Superior temporal gyrus (tissue), 1 donor: ENCODE measurements at regions not wholly inside any gene's neighbourhood (a gene's known extent, or its start where the extent isn't known, plus 50 kb on each side); places are given as distances from the start of the nearest gene placed in this dataset.

Experiments used
- DNase-seq: peaks from one replicate; pipeline ENCODE4 v3.0.0-alpha.2; 2016; ENCODE audit errors: extremely low spot score

DNA sequence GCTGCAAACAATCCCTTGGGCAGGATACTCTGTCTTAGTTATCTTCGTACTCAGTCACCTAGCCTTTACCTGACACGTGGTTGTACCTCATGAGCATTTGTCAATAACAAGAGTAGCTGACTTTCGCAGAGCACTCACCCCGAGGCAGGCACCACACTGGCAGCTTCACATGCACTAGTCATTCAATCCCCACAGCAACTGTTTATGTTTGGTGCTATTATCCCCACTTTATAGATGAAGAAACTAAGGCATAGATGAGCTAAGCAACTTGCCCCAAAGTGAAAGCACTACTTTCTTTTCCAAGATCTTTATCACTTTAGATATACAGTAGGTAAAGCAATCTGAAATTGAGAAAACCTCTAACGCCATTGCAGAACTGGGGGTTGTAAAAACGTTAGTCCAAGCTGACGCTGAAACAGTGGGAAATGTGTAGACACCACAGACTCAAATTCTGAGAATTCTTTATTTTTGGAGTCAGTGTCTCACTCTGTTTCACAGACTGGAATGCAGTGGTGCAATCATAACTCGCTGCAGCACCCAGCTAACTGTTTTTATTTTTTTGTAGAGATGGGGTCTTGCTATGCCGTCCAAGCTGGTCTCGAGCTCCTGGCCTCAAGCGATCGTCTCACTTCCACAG lies 446.0 kb downstream of the FOXO1 start:
- no peak for DNase-seq

DNA sequence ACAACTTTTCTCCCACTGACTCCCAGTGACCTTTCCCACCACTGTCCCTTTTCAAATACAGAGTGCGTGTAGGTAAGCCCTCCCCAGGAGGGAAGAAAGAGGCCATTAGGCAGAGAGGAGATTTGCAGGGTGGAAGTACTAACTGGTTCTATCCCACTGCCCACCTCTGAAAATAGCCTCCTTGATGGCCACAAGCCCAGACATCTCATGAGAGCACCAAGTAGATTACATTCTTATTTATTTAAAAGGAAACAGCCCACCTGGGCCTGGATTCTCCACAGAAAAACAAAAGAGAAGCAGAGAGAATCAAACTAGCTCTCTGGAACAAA lies 445.3 kb downstream of the FOXO1 start:
- no peak for DNase-seq

DNA sequence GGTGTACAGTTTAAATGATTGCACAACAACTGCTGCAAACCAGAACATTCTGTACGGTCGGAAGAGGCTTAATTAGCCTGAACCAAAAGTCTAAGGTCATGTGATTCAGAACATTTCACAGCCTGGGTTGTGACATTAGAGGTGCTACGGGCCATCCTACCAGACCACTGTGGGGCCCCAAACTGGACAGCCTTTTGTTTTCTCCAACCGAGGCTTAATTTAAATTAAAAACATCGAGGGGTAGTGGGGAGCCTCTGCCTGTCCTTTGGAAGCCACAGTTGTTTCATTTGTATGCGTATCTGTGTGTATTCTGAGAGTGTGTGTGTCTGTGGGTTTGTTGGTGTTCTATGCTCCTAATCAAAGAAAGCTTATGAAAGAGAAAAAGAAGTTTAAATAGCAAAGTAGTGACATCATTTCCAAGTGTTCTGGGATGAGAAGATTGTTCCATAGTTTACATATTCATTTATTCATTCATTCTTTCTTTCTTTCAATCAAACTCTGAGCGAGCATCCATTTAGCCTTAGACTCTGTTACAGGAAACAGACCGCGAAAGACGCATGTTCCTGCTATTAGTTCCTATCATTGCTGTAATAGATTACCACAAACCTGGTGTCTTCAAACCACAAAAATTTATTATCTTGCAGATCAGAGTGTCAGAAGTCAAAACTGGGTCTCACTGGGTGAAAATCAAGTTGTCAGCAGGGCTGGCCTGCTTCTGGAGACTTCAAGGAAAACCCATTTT lies 444.8 kb downstream of the FOXO1 start:
- no peak for DNase-seq

DNA sequence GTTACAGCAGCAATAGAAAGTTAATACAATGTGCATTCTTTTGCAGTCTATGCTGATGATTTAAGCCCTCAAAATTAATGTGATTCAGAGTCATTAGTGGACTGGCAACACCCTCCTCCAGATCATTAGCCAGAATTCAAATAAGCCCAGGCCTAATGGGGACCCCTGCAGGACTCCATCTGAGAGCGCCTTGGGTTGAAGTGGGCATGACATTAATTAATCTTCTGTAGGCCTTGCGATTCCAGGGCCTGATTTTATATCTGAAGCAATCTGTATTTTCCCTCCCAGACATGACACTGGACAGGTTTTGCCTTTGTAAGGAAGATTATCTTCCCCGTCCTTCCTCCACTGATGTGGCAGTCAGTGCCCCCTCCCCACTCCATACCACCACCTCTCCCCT lies 442.9 kb downstream of the FOXO1 start:
- DNase-seq = no peak

DNA sequence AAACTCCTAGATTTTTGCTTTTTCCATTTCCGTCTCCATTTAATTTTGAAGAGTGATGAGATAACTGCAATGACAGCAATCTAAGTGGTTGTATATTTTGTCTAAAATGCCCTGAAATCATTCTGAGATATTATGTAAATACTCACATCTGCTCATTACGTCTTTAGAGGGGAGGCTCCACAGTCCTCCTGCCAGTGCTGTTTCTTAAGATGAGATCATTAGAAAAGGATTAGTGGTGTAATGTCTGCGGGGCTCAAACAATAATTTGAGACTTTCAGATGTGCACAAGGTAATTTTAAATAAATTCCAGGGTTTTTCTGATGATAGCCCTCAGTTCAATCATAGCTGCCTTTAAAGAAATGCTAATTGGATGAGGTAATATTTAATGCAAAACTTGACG lies 437.9 kb downstream of the FOXO1 start:
- DNase-seq = no peak

DNA sequence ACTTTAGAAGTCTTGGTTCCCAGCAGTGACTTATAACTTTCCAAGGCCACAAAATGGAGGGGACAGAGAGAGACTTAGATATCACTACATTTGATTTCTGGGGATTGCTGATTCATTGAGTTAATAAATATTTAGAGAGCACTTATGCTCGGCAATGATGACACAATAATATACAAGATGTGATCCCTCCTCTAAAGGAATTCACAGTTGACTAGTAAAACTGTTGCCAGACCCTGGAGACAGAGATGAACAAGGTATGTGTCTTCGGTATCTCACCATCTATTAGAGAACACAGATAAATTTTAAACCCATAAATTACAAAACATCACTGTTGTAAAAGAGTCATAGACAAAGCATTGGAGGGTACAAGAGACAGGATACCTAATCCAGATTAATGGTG lies 437.5 kb downstream of the FOXO1 start:
- no peak for DNase-seq

DNA sequence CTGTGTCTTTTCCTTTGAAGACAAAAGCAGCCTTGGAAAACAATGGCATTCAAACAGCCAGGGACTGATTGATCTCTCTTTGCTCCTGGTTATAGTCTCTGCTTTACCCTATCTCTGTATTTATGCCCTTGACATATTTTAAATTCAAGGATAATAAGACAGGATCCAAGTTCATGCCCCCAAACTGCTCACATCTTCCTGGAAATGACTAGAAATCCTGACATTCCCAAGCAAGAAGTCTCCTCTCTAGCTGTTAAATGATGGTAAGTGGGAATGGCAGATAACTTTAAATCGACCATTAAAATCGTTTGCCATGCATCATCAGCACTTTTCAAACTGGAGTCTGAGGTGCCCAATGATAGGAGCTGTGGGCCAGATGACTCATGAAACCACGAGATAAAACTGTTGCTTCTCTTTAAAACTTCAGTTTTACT lies 435.6 kb downstream of the FOXO1 start:
- DNase-seq = no peak

DNA sequence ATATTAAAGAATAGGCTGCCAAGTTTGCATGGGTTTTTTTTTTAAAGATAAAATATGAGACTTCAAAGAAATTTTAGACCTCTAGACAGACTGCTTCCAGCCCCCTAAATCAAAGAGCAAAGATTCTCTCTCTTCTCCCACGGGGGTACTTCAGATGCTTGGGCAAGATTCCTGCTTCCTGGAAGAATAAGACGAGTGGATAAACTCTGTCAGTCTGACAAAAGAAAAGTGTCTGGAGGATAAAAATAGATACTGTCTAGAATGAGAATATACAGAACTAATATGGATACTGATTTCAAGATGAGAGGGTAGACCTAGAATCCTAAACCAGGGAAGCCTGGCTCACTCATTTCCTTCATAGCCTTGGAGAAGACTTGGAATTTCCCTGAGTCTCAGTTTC lies 435.1 kb downstream of the FOXO1 start:
- DNase-seq = no peak

DNA sequence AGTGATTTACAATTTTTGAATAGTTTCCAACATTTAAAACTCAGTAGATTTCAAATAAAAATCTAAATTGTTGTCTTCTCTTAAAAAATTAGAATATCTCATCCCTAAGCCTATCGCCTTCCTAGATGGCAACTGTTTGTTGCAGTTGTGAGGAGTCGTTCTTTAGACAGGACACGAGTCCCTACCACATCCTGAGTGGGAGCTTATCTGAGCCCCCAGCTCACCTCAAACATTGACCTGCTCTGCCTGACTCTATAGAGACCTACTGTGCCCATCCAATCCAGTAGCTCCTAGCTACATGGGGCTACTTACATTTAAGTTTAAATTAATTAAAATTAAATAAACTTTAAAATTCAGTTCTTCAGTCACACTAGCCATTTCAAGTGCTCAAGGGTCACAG lies 434.7 kb downstream of the FOXO1 start:
- DNase-seq = no peak

DNA sequence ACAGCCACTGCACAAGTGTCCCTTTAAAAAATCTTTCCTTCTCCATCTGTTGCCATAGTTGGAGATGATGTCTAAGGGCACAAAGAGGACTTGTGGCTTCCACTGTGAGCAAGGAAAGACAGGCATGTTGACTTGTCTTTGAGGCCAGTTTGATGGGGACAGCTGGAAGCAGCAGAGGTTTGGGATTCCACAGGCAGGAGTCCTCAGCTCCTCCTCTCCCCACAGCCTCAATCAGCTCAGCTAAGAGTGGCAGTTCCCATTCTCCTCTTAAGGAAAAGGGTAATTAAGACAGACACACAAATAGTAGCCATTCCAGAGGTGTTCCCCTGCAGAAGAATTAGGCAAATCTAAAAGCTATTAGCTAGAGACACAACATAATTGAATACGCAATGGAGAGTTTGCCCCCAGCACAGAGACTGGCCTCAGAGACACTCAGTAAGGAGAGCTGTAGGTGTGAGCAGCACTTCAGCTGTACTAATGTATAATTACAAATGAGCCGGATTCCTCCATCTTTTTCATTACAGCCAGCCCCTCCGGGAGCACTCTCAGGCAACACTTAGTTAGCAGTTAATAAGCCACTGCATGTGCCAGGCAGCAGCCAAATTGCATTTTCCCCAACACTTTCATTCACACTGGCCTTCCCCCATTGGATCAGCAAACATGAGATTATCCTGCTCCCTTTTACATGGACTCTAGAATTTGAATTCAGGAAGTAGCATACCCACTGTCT lies 434.0 kb downstream of the FOXO1 start:
- DNase-seq = no peak

DNA sequence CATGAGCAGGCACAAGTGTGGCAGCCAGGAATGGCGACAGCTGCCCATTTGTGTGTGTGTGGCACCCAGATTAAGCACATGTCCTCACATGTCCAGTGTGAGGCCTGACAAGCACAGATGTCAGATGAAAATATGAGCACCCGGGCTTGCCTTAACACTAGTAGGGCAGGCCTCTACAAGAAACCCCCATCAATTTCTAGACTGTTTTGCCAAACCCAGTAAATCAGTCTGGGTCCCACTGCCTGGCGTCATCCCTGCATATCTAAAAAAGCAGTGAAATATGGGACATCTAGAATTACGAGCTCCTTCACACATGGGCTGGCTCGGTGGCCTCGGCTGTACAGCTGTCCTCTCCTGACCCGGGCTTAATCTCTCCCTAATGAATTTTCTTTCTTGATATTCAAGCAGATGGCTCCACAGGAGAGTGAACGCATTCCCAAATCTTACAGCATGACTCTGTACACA lies 432.7 kb downstream of the FOXO1 start:
- no peak for DNase-seq

DNA sequence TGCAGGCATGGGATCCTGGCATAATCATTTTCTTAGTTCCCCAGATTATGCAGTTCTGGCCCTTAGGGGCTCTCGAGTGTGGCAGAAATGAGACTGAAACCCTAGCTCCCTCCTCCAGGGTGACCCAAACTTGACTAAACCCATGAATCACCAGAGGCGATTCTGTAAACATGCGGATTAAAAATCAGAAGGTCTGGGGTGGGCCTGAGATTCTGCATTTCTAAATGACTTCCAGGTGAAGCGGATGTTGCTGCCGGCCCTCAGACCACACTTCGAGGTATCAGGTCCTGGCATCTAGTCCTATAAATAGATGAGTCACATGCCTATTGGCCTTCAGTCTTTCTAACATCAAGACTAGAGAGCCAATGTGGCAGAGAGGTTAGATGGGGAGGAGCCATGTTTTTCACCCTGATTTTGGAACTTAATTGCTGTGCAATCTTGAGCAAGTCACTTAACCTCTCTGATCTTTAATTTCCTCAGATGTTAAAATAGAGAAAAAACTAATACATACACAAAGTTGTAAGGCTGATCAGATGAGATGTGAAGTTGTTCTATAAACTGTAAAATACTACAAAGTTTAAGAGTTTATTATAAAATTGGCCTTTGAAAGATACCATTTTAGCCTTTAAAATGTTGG lies 431.2 kb downstream of the FOXO1 start:
- DNase-seq = no peak

DNA sequence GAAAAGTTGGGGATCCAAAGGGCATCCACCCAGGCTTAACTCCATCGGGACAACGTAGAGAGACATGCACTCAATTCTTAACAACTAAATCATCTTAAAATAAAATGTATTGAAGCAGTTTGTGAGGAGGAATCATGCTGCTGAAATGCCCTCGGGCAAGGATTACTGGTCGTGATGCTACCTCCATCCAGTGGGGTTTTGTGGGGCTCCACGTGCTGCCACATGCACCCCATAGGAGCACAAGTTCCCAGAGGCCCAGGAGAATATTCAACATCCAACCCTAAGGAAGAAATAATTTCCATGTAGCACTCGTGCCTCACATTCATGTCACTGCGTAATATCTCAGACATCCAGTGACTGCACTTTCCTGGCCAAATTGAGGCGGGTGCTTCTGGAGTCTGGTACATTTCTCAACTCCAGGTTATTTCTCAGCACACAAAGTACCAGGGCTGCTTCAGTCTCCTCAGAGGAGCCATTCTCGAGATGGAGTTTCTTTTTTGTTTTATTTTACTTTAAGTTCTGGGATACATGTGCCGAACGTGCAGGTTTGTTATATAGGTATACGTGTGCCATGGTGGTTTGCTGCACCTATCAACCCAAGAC lies 429.8 kb downstream of the FOXO1 start:
- DNase-seq = no peak

DNA sequence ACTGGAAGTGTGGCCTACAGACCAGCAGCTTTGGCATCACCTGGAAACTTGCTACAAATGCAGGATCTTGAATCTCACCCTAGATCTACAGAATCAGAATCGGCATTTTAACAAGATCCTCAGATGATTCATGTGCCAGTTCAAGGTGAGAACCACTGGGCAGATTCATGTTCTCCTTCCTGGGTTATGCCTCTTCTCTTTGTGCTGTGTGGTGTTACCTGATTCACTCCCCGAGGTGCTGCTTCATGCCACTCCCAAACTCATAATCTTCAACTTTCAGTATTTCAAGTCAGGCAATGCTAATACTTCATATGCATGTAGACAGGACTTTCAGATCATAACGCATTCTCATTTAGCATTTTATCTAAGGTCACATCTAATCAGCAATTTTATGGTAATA lies 427.7 kb downstream of the FOXO1 start:
- no peak for DNase-seq

DNA sequence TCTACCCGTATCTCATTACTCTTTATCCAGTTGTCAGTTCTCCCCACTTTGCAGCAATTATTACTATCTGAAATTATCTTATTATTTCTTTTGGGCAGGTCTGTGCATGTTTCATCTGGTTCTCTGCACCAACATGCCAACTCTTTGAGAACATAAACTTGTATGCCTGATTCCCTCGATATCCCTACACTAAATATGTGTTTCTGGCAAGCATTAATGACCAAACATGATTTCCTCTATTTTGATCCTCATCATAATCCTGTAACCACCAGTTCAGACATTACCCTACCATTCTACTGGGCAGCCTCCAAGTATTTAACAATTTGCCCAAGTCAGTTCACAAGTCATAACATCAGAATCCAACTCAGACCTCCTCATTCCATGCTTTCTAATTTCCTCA lies 426.1 kb downstream of the FOXO1 start:
- no peak for DNase-seq

DNA sequence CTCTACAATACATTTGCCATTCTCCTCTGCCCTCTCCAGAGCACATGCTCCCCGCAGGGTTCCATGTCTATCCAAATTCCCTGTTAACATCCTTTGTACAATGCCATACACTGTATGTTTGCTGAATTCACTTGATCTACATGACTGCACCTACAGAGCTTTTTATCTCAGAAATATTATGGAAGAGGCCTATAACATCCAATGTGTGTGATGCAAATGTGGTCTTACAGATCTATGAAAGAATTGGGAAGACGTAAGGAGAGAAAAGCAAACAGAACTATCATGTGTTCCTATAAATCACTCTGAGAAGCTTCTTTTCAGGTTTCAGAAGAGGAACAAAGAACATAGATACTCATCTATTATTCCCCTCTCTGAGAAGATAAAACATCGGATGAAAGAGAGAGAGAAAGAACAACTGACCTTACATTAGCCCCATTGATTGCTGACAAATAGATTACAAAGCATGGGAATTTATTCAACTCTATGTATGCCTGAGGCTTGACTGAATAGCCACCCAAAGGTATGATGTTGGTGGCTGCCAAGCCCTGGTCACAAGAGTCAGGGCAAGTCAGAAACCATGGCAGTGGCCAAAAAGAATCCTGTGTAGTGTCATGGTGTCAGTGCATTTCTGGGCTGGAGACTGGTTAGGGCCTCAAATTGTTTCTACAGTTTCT lies 425.2 kb downstream of the FOXO1 start:
- no peak for DNase-seq

DNA sequence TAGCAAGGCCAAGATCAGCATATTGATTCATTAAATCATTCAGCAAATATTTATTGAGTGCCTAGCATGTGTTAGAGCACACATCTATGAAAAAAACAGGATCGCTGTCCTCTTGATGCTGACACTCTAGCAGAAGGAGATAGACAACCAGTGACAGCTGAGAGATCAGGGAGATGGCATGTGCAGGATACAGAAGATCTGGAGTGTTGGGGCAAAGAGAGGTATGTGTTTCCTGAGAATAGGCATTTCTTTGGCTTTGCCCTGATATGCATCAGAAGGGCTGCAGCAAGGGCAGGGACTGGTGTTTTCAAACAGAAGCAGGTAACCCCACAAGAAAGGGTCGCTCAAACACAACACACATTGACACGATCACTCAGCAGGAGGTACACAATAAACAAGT lies 423.4 kb downstream of the FOXO1 start:
- DNase-seq = no peak

DNA sequence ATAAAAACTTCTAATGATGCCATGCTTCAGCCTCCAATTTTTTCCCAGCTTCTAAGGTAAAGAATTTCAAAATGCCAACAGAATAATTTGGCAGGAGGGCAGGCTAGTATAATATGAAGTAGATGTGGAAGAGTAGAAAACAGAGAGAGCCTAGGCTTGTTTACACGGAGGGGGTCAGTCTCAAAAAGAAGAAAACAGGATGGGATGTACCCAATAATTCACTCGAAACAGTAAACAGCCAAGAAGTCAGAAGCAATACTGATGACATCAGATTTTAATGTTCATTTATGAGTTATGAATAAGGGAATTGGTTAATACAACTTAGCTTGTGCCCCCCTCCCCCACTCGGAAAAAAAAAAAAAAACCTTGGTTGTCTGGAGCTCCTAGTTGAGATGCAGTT lies 422.5 kb downstream of the FOXO1 start:
- DNase-seq = no peak

DNA sequence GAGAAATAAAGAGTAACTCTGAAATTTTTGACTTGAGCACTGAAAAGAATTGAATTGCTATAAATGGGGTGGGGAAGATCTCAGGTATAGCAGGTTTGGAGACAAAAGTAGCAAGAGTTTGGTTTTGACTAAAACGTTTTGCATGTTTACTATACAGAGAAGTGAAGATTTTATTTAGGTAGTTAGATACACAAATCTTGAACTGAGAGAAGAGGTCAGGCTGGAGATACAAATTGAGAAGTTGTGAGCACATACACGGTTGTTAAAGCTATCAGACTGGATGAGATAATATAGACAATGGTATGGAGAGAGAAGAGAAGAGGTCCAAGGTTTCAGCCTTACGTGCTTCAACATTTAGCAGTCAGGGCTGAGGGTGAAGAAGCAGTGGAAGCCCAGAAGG lies 420.9 kb downstream of the FOXO1 start:
- no peak for DNase-seq

DNA sequence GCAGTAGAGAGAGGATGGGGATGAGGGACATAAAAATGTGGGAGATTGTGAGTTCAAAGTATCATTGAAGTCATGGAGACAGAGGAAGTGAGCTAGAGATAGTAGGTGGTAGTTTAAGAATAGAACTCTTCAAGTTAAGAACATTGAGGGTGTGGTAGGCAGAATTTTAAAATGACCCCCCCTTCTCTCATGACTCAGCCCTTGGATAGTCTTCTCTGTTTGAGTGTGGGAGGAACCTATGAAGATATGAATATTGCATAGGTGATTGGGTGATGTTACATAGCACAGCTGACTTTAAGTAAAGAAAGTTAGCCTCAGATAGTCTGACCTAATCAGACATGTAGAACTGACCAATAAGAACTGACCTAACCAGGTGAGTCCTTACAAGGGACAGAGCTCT lies 418.6 kb downstream of the FOXO1 start:
- no peak for DNase-seq

DNA sequence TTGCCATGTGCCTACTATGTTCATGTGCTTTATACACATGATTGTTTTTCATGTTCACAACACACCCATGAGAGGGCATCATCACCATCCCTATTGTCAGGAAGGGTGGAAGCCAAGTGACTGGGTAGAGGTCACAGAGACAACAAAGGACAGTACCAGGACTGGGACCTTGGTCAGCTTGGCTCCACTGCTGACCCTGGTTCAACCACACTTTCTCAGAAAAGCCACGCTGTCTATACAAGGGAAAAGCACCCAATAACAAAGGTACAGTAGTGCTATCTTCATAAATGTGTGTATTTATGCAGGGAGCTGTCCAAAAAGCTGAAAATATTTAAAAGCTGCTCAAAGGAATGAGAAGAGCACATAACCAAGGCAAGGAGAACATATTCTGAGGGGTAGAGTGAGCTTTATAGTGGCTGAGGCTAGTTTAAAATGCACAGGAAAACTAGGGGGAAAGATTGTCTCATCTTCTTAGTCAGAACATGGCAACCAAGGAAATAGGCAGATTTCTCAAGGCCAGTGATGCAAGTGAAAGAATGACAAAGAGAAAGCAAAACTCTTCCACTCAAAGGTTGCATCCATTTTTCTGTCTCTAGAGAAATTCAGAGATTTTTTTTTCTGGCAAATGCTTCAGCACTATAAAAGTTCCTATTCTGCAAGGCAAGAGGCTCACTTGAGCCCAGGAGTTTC lies 415.0 kb downstream of the FOXO1 start:
- no peak for DNase-seq
